ENCODE measurements at regions not wholly inside any gene's neighbourhood (a gene's known extent, or its start where the extent isn't known, plus 50 kb on each side); places are given as distances from the start of the nearest gene placed in this dataset.

DNA sequence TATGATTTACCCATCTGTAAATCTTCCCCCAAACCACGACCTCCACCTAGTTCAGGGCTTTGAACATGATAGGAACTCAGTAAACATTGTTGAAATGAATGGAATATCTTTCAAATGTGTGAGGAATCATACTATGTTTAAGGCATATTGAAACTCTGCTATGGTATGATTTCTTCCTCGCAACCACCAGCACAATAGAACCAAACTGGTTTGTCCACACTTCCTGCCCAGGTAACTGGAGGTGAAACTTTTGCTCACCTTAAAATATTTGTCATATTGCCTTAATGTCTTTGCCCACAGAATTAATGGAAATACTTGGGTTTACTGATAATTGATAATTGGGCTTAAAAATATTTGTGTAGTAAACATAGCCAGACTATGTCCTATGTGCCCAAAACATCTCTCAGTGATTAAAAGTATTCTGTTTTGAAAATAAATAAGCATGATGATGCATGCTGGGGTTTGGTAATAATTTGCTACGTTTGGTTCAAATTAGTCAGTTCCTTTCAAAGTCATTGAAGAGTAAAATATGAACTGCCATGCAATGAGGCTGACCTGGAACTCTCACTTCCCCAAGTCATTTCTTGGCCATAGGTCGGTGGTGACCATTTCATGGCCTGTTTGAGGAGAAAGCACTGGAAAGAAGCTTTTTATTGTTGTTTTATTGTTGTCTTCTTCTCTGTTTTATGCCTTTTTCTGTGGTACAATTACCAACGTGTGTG lies 73.3 kb downstream of the TNFSF18 start:
- TF ChIP-seq, protein P1, sequence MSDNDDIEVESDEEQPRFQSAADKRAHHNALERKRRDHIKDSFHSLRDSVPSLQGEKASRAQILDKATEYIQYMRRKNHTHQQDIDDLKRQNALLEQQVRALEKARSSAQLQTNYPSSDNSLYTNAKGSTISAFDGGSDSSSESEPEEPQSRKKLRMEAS (CRISPR knock-in tag; IDR thresholded peaks at IDR 0.05) = no peak
- TF ChIP-seq GABPB1 (CRISPR knock-in tag; IDR thresholded peaks at IDR 0.05) (no peak), SP1 (CRISPR knock-in tag; conservative IDR thresholded peaks at IDR 0.05) (no peak), ZNF232 (CRISPR knock-in tag; IDR thresholded peaks at IDR 0.05) (no peak), NR1H2 (CRISPR knock-in tag; IDR thresholded peaks at IDR 0.05) (no peak), PRRX2 (CRISPR knock-in tag; IDR thresholded peaks at IDR 0.05) (no peak), FOXJ3 (CRISPR knock-in tag; IDR thresholded peaks at IDR 0.05; ENCODE audit: borderline replicate concordance) (no peak)
- TF ChIP-seq, protein P2, sequence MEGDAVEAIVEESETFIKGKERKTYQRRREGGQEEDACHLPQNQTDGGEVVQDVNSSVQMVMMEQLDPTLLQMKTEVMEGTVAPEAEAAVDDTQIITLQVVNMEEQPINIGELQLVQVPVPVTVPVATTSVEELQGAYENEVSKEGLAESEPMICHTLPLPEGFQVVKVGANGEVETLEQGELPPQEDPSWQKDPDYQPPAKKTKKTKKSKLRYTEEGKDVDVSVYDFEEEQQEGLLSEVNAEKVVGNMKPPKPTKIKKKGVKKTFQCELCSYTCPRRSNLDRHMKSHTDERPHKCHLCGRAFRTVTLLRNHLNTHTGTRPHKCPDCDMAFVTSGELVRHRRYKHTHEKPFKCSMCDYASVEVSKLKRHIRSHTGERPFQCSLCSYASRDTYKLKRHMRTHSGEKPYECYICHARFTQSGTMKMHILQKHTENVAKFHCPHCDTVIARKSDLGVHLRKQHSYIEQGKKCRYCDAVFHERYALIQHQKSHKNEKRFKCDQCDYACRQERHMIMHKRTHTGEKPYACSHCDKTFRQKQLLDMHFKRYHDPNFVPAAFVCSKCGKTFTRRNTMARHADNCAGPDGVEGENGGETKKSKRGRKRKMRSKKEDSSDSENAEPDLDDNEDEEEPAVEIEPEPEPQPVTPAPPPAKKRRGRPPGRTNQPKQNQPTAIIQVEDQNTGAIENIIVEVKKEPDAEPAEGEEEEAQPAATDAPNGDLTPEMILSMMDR (IDR thresholded peaks at IDR 0.05) = no peak
- TF ChIP-seq, protein P3, sequence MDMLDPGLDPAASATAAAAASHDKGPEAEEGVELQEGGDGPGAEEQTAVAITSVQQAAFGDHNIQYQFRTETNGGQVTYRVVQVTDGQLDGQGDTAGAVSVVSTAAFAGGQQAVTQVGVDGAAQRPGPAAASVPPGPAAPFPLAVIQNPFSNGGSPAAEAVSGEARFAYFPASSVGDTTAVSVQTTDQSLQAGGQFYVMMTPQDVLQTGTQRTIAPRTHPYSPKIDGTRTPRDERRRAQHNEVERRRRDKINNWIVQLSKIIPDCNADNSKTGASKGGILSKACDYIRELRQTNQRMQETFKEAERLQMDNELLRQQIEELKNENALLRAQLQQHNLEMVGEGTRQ (CRISPR knock-in tag; IDR thresholded peaks at IDR 0.05) = no peak
- TF ChIP-seq, protein P4, sequence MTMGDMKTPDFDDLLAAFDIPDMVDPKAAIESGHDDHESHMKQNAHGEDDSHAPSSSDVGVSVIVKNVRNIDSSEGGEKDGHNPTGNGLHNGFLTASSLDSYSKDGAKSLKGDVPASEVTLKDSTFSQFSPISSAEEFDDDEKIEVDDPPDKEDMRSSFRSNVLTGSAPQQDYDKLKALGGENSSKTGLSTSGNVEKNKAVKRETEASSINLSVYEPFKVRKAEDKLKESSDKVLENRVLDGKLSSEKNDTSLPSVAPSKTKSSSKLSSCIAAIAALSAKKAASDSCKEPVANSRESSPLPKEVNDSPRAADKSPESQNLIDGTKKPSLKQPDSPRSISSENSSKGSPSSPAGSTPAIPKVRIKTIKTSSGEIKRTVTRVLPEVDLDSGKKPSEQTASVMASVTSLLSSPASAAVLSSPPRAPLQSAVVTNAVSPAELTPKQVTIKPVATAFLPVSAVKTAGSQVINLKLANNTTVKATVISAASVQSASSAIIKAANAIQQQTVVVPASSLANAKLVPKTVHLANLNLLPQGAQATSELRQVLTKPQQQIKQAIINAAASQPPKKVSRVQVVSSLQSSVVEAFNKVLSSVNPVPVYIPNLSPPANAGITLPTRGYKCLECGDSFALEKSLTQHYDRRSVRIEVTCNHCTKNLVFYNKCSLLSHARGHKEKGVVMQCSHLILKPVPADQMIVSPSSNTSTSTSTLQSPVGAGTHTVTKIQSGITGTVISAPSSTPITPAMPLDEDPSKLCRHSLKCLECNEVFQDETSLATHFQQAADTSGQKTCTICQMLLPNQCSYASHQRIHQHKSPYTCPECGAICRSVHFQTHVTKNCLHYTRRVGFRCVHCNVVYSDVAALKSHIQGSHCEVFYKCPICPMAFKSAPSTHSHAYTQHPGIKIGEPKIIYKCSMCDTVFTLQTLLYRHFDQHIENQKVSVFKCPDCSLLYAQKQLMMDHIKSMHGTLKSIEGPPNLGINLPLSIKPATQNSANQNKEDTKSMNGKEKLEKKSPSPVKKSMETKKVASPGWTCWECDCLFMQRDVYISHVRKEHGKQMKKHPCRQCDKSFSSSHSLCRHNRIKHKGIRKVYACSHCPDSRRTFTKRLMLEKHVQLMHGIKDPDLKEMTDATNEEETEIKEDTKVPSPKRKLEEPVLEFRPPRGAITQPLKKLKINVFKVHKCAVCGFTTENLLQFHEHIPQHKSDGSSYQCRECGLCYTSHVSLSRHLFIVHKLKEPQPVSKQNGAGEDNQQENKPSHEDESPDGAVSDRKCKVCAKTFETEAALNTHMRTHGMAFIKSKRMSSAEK (CRISPR knock-in tag; IDR thresholded peaks at IDR 0.05; ENCODE audit: borderline replicate concordance) = no peak
- TF ChIP-seq, protein P5, sequence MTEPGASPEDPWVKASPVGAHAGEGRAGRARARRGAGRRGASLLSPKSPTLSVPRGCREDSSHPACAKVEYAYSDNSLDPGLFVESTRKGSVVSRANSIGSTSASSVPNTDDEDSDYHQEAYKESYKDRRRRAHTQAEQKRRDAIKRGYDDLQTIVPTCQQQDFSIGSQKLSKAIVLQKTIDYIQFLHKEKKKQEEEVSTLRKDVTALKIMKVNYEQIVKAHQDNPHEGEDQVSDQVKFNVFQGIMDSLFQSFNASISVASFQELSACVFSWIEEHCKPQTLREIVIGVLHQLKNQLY (CRISPR knock-in tag; IDR thresholded peaks at IDR 0.05) = no peak
- TF ChIP-seq, protein P6, sequence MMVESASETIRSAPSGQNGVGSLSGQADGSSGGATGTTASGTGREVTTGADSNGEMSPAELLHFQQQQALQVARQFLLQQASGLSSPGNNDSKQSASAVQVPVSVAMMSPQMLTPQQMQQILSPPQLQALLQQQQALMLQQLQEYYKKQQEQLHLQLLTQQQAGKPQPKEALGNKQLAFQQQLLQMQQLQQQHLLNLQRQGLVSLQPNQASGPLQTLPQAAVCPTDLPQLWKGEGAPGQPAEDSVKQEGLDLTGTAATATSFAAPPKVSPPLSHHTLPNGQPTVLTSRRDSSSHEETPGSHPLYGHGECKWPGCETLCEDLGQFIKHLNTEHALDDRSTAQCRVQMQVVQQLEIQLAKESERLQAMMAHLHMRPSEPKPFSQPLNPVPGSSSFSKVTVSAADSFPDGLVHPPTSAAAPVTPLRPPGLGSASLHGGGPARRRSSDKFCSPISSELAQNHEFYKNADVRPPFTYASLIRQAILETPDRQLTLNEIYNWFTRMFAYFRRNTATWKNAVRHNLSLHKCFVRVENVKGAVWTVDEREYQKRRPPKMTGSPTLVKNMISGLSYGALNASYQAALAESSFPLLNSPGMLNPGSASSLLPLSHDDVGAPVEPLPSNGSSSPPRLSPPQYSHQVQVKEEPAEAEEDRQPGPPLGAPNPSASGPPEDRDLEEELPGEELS (CRISPR knock-in tag; IDR thresholded peaks at IDR 0.05) = no peak
